GM19455 (cell line): ENCODE measurements at regions not wholly inside any gene's neighbourhood (a gene's known extent, or its start where the extent isn't known, plus 50 kb on each side); places are given as distances from the start of the nearest gene placed in this dataset.

Experiments used
- ATAC-seq: cut with Tn5 transposase; IDR thresholded peaks from one replicate; pipeline ENCODE4 v1.9.1; 2021; ENCODE audit not compliant: unreplicated experiment

DNA sequence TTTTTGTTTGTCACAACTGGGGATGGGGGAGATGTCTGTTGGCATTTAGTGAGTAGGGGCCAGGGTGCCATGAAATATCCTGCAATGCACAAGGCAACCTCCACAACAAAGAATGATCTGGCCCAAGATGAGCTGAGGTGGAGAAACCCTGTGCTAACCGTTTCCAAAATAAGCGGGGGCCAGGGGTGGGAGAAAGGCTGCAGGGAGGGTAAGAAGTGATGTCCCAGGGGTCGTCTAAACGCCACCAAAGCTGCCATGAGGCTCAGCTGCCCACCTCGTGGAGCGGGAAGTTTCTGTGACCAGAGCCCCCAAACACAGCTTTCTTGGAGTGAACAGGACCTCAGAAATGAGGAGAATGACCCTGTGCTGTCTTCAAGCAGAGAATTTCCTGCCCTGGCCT lies 76.5 kb upstream of the CDH5 start:
- no peak for ATAC-seq

GRCh38 chr16:66289051-66289680 lies 77.3 kb upstream of the CDH5 start:
- ATAC-seq, result no peak

DNA sequence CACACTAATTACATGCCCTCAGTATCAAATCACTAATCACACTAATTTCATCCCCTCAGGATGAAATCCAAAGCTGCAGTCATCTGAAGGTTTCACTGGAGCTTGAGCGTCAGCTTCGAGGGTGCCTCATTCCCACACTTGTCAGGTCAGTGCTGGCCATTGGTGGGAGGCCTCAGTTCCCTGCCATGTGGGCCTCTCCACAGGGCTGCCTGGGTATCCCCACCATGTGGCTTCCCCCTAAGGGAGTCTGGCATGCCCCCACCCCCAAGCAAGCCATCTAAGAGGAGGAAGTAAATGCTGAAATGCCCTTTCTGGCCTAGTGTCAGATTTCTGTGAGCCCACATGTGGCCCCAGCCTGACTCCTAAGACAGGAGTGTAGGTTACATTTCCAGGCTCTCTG lies 78.6 kb upstream of the CDH5 start:
- ATAC-seq, result no peak

DNA sequence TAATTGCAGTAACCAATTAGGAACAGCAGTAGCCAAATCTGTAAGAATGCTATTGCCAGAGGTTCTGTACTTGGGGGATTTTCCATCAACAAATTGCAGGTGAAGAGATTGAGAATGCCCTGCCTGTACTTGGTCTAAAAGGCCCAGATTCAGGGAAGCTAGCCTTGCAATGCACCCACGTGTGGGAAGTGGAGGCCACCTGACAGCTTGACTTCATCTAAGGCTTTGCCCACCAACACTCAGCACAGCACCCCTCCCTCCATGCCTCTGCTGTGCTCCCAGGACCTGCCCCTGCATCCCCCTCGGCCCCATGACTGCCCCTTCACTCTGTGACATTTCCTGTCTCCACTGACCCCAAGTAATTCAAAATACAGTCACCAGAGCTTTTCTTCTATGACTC lies 79.1 kb upstream of the CDH5 start:
- no peak for ATAC-seq

DNA sequence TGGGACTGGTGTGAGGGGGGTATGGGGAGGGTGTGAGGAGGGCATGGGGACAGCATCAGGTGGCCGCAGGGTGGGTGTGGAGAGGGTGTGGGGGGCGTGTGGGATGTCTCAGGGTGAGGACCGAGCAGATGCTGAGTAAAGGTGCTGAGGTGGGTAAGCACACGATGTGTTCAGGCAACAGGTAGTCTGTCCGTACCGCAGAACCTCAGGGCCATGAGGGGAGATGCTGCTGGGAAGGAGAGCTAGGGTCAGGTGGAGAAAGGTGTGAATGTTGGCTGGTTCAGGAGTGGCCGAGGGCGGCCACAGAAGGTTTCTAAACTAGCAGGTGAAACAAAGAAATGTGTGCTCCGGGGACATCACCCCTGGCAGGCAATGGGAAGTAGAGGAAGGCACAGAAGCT lies 80.0 kb upstream of the CDH5 start:
- no peak for ATAC-seq

DNA sequence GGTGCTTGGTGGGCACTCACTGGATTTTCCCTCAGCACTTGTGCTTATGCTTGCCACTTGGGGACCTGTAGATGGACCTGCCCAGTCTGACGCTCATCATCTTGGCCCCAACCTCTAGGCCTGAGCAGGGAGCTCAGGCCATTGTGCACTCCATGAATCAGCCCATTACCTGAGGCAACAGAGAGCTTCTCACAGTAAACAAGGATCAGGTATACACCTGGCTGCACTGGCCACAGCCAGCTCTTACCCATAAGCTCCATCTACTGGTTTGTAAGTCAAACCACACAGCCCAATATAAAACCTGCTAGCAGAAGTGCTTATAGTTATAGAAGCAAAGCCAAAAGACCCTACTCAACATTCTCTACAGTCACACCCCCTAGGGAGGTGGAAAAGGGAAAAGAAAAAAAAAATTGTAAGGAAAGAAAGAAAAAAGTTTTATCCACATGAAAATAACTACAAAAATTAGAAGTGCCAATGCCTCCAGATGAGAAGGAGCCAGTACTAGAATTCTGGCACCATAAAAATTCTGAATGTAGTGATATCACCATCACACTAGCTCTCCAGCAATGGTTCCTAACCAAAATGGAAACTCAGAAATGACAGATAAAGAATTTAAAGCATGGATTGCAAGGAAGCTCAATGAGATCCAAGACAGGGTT lies 87.8 kb upstream of the CDH5 start:
- no peak for ATAC-seq

DNA sequence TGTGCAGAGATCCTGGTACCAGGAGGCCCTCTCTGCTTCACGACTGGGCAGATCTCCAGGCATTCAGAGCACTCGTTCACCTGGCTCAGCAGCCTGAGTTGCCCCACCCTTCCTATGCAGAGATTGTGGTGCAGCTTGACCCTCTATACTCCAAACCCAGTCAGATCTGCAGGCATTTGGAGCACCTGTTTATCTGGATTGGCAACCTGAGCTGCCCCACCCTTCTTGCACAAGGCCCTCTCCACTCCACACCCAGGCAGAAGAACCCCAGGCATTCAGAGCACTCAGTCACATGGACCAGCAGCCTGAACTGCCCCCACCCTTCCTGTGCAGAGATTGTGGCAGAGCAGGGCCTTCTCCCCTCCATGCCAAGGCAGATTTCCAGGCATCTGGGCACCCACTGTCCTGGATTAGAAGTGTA lies 88.4 kb upstream of the CDH5 start:
- ATAC-seq, result no peak

DNA sequence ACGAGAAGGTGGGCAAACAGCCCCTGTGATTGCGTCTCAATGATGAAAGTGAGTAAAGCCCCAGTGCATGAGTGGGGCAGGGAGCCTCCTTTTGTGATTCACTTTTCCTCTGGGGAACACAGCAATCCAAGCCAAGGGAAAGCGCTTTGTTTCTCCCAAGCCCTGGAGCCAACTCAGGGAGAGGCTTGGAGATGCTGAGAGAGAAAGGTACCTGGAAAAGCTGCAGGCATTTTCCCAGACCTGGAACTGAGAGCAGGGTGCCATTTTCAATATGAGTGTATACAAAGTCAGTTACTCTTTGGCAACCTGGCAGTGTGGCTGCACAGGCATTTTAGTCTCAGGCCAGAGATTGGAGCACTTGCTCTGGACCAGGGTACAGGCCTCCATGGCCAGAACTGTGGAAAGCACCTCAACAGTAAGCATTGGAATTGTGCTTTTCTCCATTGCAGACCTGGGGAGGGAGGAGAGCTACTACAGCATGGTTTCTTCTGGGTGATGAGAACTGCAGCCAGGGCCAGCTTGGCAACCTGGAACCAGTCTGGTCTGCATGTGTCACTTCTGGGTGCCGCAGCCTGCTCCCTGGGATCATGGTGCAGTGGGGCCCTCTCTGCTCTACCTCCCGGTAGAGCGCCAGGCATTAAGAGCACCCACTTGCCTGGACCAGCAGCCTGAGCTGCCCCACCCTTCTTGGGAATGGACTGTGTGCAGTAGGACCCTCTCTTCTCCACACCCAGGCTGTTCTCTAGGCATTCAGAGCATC lies 89.0 kb upstream of the CDH5 start:
- ATAC-seq, result no peak

DNA sequence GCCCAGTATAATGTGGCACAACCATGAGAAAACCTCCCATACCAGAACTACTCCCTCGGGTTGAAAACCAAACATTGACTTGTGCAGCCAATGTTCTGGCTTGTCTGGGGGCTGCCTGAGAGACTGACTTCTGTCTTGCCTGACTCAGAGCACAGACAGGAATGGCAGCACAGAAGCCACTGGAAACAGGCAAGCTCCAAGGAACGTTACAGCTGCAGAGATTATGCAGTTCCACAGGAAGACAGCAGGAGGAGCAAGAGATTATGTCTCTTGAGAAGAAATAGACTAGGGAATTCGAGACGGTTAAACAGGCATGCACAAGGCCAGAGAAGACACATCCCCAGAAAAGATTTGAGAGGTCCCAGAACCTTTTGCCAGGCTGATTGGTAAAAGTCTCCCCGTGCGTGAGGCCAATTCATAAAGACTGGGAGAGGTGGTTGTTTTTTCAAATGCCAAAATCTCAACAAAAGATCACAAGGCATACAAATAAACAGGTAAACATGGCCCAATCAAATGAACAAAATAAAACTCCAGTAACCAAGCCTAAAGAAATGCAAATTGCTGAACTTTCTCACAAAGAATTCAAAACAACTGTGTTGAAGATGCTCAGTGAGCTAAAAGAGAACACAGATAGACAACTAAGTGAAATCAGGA lies 90.6 kb upstream of the CDH5 start:
- no peak for ATAC-seq

- no peak for ATAC-seq
These were observed 92.0 kb upstream of the CDH5 start for GRCh38 chr16:66274335-66275110.

- ATAC-seq, result no peak
These were observed 92.7 kb upstream of the CDH5 start for GRCh38 chr16:66273644-66274334.

DNA sequence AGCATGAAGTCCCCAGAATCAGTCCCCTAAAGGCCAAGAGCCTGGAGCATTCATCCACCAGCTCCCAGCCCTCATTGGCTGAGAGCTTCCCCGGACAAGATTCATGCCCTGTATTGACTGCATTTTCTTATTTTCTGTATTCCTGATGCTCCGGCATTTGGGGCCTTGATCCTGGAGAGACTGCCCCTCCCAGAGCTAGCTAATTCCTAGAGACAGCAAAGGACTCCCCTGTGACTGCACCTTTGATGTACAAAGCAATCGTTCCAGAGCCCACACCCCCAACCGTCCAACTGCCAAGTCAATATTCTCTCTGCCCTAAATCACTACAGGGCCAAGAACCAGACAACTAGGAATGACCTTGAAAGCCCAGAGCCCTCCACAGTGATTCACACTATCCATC lies 93.4 kb upstream of the CDH5 start:
- ATAC-seq, result no peak

DNA sequence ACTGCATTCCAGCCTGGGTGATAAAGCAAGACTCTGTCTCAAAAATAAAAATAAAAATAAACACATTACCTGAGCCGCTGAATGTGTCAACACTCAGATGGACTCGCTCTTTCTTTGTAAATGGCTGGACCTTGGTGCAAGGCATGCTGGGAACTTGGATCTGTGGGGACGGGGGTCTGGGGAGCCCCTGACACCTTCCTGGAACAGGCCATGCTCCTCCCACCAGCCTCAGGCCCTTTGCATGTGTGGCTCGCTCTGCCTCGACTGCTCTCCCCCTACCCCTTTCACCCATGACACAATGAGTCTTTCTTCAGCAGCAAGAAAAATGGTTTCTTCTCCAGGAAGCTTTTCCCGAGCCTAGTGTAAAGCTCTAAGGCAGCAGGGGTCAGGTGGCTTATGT lies 94.0 kb upstream of the CDH5 start:
- ATAC-seq, result no peak

DNA sequence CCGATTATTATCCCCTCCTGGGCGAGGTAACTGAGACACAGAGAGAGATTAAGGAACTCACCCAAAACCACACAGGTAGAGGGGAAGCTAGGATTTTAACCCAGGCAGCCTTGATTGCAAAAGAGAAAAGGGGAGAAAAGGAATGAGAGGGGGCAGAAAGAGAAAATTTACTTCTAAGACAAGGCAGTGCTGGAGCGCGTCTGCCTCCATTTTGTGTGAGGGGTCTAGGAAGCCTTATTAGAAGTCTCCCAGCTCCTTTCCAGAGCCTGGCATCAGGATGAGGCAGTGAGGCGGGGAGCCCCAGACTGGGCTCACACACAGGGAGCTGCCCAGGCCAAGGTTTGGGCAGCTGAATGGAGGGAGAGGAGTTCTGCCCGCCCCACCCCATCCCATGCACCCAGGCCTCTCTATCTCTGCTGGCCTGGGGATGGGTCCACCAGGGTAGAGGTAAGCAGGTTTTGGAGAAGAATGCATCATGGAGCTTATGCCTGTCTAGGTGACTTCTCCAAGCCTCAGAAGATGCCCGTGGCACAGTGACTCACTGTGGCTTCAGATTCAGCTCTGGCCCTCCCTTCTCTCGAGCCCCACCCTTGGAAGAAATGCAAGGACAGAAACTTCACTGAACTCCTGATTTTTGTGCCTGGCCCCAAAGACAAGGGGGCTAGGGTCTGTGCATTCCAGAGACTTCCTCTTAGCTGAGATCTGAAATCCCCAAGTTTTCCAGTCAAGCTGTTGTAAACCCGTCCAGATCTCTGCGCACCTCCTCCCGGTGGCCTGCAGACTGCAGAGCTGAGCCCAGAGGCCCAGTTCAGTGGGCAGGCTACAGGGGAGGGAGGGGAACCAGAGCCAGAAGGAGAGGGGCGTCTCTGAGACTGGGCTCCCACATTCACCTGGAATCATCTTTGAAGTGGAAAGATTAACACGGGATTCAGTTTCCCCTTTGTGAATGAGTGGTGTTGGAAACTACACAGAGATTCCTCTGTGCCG lies 95.1 kb upstream of the CDH5 start:
- ATAC-seq, result no peak

- ATAC-seq, result peak; percentile 73
These were observed 96.1 kb upstream of the CDH5 start for GRCh38 chr16:66270333-66270927.

DNA sequence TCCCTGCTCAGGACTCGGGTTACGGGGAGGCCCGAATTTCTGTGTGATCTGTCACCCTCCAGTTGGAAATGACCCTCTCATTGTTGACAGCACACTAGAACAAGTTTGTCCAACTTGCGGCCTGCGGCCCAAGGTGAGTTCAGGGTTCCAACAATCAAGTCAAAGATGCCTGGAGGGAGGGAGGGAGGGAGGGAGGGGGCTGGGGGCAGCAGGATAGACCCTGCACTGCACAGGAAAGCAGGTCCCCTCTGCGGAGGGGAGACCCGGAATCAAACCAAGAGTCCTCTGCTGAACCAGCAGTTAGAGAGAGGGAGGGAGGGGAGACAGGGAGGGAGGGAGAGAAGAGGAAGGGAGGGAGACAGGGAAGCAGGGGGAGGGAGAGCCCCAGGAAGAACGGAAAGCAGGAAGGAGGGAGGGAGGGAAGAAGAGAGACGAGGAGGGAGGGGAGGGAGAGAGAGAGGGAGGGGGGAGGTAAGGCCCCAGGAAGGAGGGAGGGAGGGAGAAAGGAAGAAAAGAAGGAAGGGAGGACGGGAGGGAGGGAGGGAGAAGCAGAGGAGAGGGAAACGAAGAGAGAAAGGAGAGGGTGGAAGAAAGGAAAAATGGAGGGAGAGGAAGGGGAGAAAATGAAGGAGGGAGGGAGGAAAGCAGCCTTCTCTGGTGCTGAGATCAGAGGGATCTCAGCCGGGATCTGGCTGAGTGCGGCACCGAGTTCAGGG lies 96.7 kb upstream of the CDH5 start:
- no peak for ATAC-seq

DNA sequence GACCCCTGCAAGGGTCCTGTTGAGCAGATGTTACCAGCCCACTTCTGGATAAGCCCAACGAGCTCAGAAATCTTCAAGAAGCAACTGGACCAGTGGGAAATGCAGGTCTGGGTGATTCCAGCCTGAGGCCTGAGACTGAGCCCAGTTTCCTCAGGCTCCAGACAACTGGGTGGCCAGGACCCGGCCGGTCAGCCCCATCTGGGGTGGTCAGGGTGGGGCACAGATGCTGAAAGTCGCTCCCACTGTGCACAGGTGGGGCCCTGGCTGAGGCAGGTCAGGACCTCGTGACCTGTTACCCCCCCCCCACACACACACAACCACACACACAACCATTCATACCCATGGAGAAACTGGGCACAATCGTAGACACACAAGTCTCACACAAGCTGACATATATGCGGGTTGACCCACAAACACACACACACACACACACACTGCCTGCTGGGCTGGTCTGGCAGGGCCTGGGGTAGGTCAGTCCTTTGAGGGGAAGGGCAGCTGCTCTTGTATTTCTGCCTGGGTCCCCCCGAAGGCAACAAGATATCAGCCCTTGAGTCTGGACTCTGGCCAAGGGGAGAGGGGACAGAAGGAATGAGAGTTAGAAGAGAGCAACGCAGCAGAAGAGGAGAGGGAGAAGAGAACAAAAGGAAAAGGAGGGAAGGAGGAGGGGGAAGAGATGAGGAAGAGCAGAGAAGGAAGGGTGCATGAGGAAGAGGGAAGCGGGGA lies 99.0 kb upstream of the CDH5 start:
- ATAC-seq, result no peak
